SH-SY5Y (cell line): ENCODE measurements at regions not wholly inside any gene's neighbourhood (a gene's known extent, or its start where the extent isn't known, plus 50 kb on each side); places are given as distances from the start of the nearest gene placed in this dataset.

Experiments used
- GATA2 ChIP-seq: IDR thresholded peaks from 2 replicates; pipeline ENCODE4 v1.6.1; 2011; ENCODE audit warnings: mild to moderate bottlenecking, low read depth, low read length
- GATA3 ChIP-seq: IDR thresholded peaks from 2 replicates; pipeline ENCODE4 v1.6.1; 2011; ENCODE audit warnings: low read depth, mild to moderate bottlenecking, low read length, moderate library complexity

DNA sequence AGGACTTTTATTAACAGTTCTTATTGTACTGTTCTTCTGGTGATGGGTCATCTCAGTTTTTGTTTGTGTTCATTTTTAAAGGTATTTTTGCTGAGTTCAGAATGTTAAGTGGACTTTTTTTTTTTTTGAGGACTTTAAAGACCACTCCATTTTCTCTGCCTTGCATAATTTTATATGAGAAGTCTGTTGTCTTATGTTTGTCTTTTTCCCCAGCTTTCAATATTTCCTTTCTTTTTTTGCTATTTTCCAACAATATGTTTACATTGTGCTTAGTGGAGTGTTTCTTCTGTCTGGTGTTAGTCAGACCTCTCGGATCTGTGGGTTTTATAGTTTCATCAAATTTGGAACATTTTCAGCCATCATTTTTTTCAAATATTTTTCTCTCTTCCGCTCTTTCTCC is 290.0 kb upstream of the TNRC6C start:
- TF ChIP-seq GATA3 (no peak), GATA2 (no peak)
